ENCODE measurements at regions not wholly inside any gene's neighbourhood (a gene's known extent, or its start where the extent isn't known, plus 50 kb on each side); places are given as distances from the start of the nearest gene placed in this dataset.
"Not testable (repeated sequence)": the region's sequence is repeated elsewhere in the genome, so short reads cannot be mapped to it uniquely, and the experiment has no call there.

GRCh38 chr7:150048244-150049011 is 174.7 kb downstream of the ATP6V0E2 start:
- in situ Hi-C loops (cut with MboI; ENCODE audit: low sequenced_read_pairs in 4 of 4); DNase-seq; H3K9me3 ChIP-seq; H3K27ac ChIP-seq; ATAC-seq; intact Hi-C loops (cut with DNase I; ENCODE audit: low total_unique reads); H3K4me1 ChIP-seq; H3K36me3 ChIP-seq: not testable (repeated sequence)
- Histone ChIP-seq H3K27me3 (peaks cover 3 to 21% (median 11%) of the 10 kb centered on the region in 3 donors), H3K4me3 (peak overlapping the region; percentile 31 to 45 (median 36))

- peak overlapping the region; percentile 31 to 45 (median 36) for H3K4me3 ChIP-seq
- H3K4me1 ChIP-seq; H3K27ac ChIP-seq; in situ Hi-C loops (cut with MboI; ENCODE audit: low sequenced_read_pairs in 4 of 4); DNase-seq; H3K9me3 ChIP-seq; H3K36me3 ChIP-seq; intact Hi-C loops (cut with DNase I; ENCODE audit: low total_unique reads): not testable (repeated sequence)
- peaks cover 3 to 21% (median 11%) of the 10 kb centered on the region in 3 donors for H3K27me3 ChIP-seq
- peak in 1 of 2 donors; percentile 33 for ATAC-seq
Observed at GRCh38 chr7:150049012-150049655, 175.4 kb downstream of the ATP6V0E2 start.

GRCh38 chr7:150053396-150053795 is 179.6 kb downstream of the ATP6V0E2 start:
- H3K36me3 ChIP-seq; H3K9me3 ChIP-seq; DNase-seq; intact Hi-C loops (cut with DNase I; ENCODE audit: low total_unique reads); H3K4me1 ChIP-seq; in situ Hi-C loops (cut with MboI; ENCODE audit: low sequenced_read_pairs in 4 of 4); H3K27ac ChIP-seq; H3K4me3 ChIP-seq; ATAC-seq: not testable (repeated sequence)
- H3K27me3 ChIP-seq: peaks cover 3 to 10% (median 4%) of the 10 kb centered on the region in 3 donors

GRCh38 chr7:150054242-150054641 is 180.5 kb downstream of the ATP6V0E2 start:
- H3K4me1 ChIP-seq; H3K4me3 ChIP-seq; H3K9me3 ChIP-seq; H3K27ac ChIP-seq; DNase-seq; in situ Hi-C loops (cut with MboI; ENCODE audit: low sequenced_read_pairs in 4 of 4); intact Hi-C loops (cut with DNase I; ENCODE audit: low total_unique reads); ATAC-seq; H3K36me3 ChIP-seq; H3K27me3 ChIP-seq: not testable (repeated sequence)

- H3K4me3 ChIP-seq; H3K27ac ChIP-seq; H3K36me3 ChIP-seq; H3K4me1 ChIP-seq; intact Hi-C loops (cut with DNase I; ENCODE audit: low total_unique reads); H3K9me3 ChIP-seq; H3K27me3 ChIP-seq; in situ Hi-C loops (cut with MboI; ENCODE audit: low sequenced_read_pairs in 4 of 4): not testable (repeated sequence)
- peak; percentile 56 to 79 for ATAC-seq
- DNase-seq: peak; percentile 20 to 62
- TF ChIP-seq CTCF (IDR thresholded peaks at IDR 0.05 in 4 of 5, conservative IDR thresholded peaks at IDR 0.05 in 1 of 5): peak in 2 of 5 experiments; percentile 26 to 38
Observed at GRCh38 chr7:150060259-150061221, 186.8 kb downstream of the ATP6V0E2 start.

GRCh38 chr7:150063195-150063594 is 189.4 kb downstream of the ATP6V0E2 start:
- DNase-seq; H3K4me1 ChIP-seq; ATAC-seq; H3K27ac ChIP-seq; in situ Hi-C loops (cut with MboI; ENCODE audit: low sequenced_read_pairs in 4 of 4); H3K27me3 ChIP-seq; H3K4me3 ChIP-seq; H3K9me3 ChIP-seq; intact Hi-C loops (cut with DNase I; ENCODE audit: low total_unique reads); H3K36me3 ChIP-seq: not testable (repeated sequence)

- in situ Hi-C loops (cut with MboI; ENCODE audit: low sequenced_read_pairs in 4 of 4); intact Hi-C loops (cut with DNase I; ENCODE audit: low total_unique reads); DNase-seq; H3K4me1 ChIP-seq; ATAC-seq; H3K9me3 ChIP-seq; H3K4me3 ChIP-seq; H3K27me3 ChIP-seq; H3K36me3 ChIP-seq; H3K27ac ChIP-seq: not testable (repeated sequence)
Observed at GRCh38 chr7:150069555-150070313, 196.0 kb downstream of the ATP6V0E2 start.

GRCh38 chr7:150077543-150077942 is 203.8 kb downstream of the ATP6V0E2 start:
- H3K27ac ChIP-seq; H3K4me1 ChIP-seq; H3K9me3 ChIP-seq; H3K27me3 ChIP-seq; in situ Hi-C loops (cut with MboI; ENCODE audit: low sequenced_read_pairs in 4 of 4); H3K36me3 ChIP-seq; H3K4me3 ChIP-seq; intact Hi-C loops (cut with DNase I; ENCODE audit: low total_unique reads); ATAC-seq; DNase-seq: not testable (repeated sequence)

- ATAC-seq; H3K4me3 ChIP-seq; H3K36me3 ChIP-seq; in situ Hi-C loops (cut with MboI; ENCODE audit: low sequenced_read_pairs in 4 of 4); H3K27ac ChIP-seq; intact Hi-C loops (cut with DNase I; ENCODE audit: low total_unique reads); H3K9me3 ChIP-seq; DNase-seq; H3K27me3 ChIP-seq; H3K4me1 ChIP-seq: not testable (repeated sequence)
Observed at GRCh38 chr7:150081865-150082264, 208.1 kb downstream of the ATP6V0E2 start.

GRCh38 chr7:150084724-150085123 is 211.0 kb downstream of the ATP6V0E2 start:
- H3K9me3 ChIP-seq; H3K36me3 ChIP-seq; H3K4me3 ChIP-seq; DNase-seq; H3K4me1 ChIP-seq; intact Hi-C loops (cut with DNase I; ENCODE audit: low total_unique reads); H3K27me3 ChIP-seq; H3K27ac ChIP-seq; ATAC-seq; in situ Hi-C loops (cut with MboI; ENCODE audit: low sequenced_read_pairs in 4 of 4): not testable (repeated sequence)
